ENCODE measurements at regions not wholly inside any gene's neighbourhood (a gene's known extent, or its start where the extent isn't known, plus 50 kb on each side); places are given as distances from the start of the nearest gene placed in this dataset.
A peak's percentile ranks its signal among the peaks of the same experiment; 100 is the strongest.

DNA sequence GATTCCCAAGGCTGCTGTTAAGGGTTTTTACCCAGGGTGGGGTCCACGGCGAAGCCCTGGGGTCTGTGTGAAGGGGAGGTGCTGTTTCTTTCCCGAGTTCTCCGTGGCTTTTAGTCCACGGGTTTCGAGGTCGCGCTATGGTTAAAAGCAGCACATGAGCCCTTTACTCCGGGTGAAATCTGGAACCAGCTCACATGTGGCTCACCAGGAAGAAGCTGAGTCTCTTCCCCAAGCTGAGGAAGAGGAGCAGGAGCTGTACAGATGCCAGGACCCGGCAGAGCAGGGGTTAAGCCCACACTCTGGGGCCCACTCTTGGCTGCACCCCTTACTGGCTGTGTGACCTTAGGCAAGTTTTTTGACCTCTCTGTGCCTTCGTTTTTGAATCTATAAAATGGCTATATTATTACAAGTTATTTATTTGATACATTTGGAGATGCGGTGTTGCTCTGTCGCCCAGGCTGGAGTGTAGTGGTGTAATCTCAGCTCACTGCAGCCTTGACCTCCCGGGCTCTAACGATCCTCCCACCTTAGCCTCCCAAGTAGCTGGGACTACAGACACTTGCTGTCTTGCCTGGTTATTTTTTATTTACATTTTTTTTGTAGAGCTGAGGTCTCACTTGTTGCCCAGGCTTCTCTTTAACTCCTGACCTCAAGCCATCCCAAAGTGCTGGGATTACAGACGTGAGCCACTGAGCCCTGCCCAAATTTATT is 266.3 kb downstream of the AACS start (continued):
- no peak for TF ChIP-seq CREB1 (CRISPR knock-in tag; IDR thresholded peaks at IDR 0.05; ENCODE audit: low read depth)
- TF ChIP-seq, protein P1, sequence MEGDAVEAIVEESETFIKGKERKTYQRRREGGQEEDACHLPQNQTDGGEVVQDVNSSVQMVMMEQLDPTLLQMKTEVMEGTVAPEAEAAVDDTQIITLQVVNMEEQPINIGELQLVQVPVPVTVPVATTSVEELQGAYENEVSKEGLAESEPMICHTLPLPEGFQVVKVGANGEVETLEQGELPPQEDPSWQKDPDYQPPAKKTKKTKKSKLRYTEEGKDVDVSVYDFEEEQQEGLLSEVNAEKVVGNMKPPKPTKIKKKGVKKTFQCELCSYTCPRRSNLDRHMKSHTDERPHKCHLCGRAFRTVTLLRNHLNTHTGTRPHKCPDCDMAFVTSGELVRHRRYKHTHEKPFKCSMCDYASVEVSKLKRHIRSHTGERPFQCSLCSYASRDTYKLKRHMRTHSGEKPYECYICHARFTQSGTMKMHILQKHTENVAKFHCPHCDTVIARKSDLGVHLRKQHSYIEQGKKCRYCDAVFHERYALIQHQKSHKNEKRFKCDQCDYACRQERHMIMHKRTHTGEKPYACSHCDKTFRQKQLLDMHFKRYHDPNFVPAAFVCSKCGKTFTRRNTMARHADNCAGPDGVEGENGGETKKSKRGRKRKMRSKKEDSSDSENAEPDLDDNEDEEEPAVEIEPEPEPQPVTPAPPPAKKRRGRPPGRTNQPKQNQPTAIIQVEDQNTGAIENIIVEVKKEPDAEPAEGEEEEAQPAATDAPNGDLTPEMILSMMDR (conservative IDR thresholded peaks at IDR 0.05; ENCODE audit: low read depth in 2 of 2): no peak
- no peak for TF ChIP-seq POLR2AphosphoS5 (IDR thresholded peaks at IDR 0.05; ENCODE audit: low read depth)
- TF ChIP-seq, protein P2, sequence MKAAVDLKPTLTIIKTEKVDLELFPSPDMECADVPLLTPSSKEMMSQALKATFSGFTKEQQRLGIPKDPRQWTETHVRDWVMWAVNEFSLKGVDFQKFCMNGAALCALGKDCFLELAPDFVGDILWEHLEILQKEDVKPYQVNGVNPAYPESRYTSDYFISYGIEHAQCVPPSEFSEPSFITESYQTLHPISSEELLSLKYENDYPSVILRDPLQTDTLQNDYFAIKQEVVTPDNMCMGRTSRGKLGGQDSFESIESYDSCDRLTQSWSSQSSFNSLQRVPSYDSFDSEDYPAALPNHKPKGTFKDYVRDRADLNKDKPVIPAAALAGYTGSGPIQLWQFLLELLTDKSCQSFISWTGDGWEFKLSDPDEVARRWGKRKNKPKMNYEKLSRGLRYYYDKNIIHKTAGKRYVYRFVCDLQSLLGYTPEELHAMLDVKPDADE (IDR thresholded peaks at IDR 0.05): no peak

DNA sequence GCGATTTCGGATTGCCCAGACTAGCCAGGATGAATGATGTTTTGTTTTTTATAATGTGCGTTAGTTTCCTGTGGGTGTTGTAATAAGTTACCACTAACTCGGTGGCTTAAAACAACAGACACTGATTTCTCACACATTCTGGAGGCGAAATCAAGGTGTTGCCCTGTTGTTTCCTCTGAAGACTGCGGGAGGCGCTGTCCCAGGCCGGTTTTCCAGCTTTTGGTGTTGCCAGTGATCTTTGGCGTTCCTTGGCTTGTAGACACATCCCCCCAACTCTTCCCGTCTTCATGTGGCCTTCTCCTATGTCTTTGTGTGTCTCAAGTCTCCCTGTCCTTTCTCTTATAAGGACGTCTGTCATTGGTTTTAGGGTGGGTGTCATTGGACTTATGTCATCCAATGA is 267.7 kb downstream of the AACS start:
- H3K4me3 ChIP-seq: no peak overlapping the region
- H3K4me1 Mint-ChIP-seq: peaks cover 51% of the 10 kb centered on the region
- H3K27ac Mint-ChIP-seq: 0 out of 2 replicates have a peak overlapping the region, but pooled peaks have one; percentile 25
- TF ChIP-seq ZNF114 (CRISPR knock-in tag; IDR thresholded peaks at IDR 0.05) (no peak), JUNB (IDR thresholded peaks at IDR 0.05; ENCODE audit: unreplicated experiment) (no peak)
- TF ChIP-seq, protein P1 (conservative IDR thresholded peaks at IDR 0.05; ENCODE audit: low read depth in 2 of 2): peak; percentile 77 to 86
- peaks cover 33% of the 10 kb centered on the region for H3K36me3 Mint-ChIP-seq (ENCODE audit: low read depth)
- H2AFZ ChIP-seq: no peak overlapping the region
- no peak overlapping the region for H3K27ac ChIP-seq (ENCODE audit: low read depth)
- H3F3A ChIP-seq (replicated peaks; ENCODE audit: low read depth): peaks cover 11% of the 10 kb centered on the region; the same call in 1 of the 2 replicates
- no peak for ATAC-seq
- peaks cover 18% of the 10 kb centered on the region for H3K79me2 ChIP-seq (replicated peaks; ENCODE audit: insufficient read depth)
- peak; percentile 77 for DNase-seq (ENCODE audit: low spot score)
- no peaks in the 10 kb centered on the region for H3K27me3 ChIP-seq (ENCODE audit: insufficient read depth)
- peaks cover 16% of the 10 kb centered on the region for H3K27me3 Mint-ChIP-seq (ENCODE audit: insufficient read depth, low read depth, poor library complexity)
- no peaks in the 10 kb centered on the region; the same call in 1 of the 2 replicates for H3K36me3 ChIP-seq (ENCODE audit: insufficient read depth)
- H3K4me2 ChIP-seq: no peak overlapping the region
- H3K9me3 Mint-ChIP-seq: peaks cover 13% of the 10 kb centered on the region
- H3K9me2 ChIP-seq (ENCODE audit: insufficient read depth): peaks cover 4% of the 10 kb centered on the region; the same call in 1 of the 2 replicates
- peaks cover 44% of the 10 kb centered on the region for H3K4me1 ChIP-seq (ENCODE audit: insufficient read depth)
- H3K4me3 Mint-ChIP-seq: no peak overlapping the region
- H4K20me1 ChIP-seq (replicated peaks; ENCODE audit: insufficient read depth): peaks cover 6% of the 10 kb centered on the region; the same call in 1 of the 2 replicates

DNA sequence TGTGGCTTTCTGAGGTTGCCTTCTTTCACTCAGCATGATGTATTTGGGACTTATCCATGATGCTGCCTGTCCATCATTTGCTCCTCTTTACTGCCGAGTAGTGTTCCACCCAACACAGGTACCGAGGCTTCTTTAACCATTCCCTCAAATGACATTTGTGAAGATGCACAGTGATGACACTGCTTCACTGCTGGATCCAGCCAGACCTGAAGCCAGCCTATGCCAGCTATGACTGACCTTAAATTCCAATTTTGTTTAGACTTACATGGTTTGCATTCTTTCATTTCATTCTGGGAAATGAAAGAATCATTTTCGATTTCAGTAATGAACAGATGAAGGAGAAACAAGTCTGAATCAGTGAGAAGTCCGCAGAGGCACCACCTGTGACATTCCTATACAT is 271.0 kb downstream of the AACS start:
- peaks cover 9% of the 10 kb centered on the region for H3K27me3 Mint-ChIP-seq (ENCODE audit: insufficient read depth, low read depth, poor library complexity)
- TF ChIP-seq NANOG (IDR thresholded peaks at IDR 0.05; ENCODE audit: borderline replicate concordance) (no peak), POLR2AphosphoS5 (IDR thresholded peaks at IDR 0.05; ENCODE audit: low read depth) (no peak), CREB1 (CRISPR knock-in tag; IDR thresholded peaks at IDR 0.05; ENCODE audit: low read depth) (no peak), JUNB (IDR thresholded peaks at IDR 0.05; ENCODE audit: unreplicated experiment) (no peak), STAT1 (IDR thresholded peaks at IDR 0.05; ENCODE audit: unreplicated experiment) (no peak), EZH2phosphoT487 (IDR thresholded peaks at IDR 0.05; ENCODE audit: unreplicated experiment) (no peak)
- TF ChIP-seq, protein P1 (conservative IDR thresholded peaks at IDR 0.05; ENCODE audit: low read depth in 2 of 2): no peak

More for the DNA sequence above, 271.0 kb downstream of the AACS start:
- peaks cover 6% of the 10 kb centered on the region; the same call in 1 of the 2 replicates for H3K9me2 ChIP-seq (ENCODE audit: insufficient read depth)
- H3K36me3 Mint-ChIP-seq (ENCODE audit: low read depth): peaks cover 30% of the 10 kb centered on the region
- H3F3A ChIP-seq (replicated peaks; ENCODE audit: low read depth): 0 out of 2 replicates have a peak, but pooled peaks cover 2% of the 10 kb centered on the region
- H3K4me3 Mint-ChIP-seq: no peak overlapping the region
- peaks cover 18% of the 10 kb centered on the region for H3K79me2 ChIP-seq (replicated peaks; ENCODE audit: insufficient read depth)
- no peak for ATAC-seq
- no peak for DNase-seq (ENCODE audit: low spot score)
- H3K4me3 ChIP-seq: no peak overlapping the region
- no peaks in the 10 kb centered on the region for H3K36me3 ChIP-seq (ENCODE audit: insufficient read depth)
- no peak overlapping the region for H3K27ac ChIP-seq (ENCODE audit: low read depth)
- no peak overlapping the region for H2AFZ ChIP-seq
- H3K27ac Mint-ChIP-seq: no peak overlapping the region
- H3K4me1 Mint-ChIP-seq: peaks cover 46% of the 10 kb centered on the region
- H3K4me1 ChIP-seq (ENCODE audit: insufficient read depth): peaks cover 28% of the 10 kb centered on the region
- H4K20me1 ChIP-seq (replicated peaks; ENCODE audit: insufficient read depth): peaks cover 6% of the 10 kb centered on the region; the same call in 1 of the 2 replicates
- no peaks in the 10 kb centered on the region; the same call in 2 of the 3 replicates for H3K9me3 Mint-ChIP-seq
- H3K4me2 ChIP-seq: no peak overlapping the region
- no peaks in the 10 kb centered on the region for H3K27me3 ChIP-seq (ENCODE audit: insufficient read depth)
